ENCODE measurements at regions not wholly inside any gene's neighbourhood (a gene's known extent, or its start where the extent isn't known, plus 50 kb on each side); places are given as distances from the start of the nearest gene placed in this dataset.
"Not testable (repeated sequence)": the region's sequence is repeated elsewhere in the genome, so short reads cannot be mapped to it uniquely, and the experiment has no call there.

DNA sequence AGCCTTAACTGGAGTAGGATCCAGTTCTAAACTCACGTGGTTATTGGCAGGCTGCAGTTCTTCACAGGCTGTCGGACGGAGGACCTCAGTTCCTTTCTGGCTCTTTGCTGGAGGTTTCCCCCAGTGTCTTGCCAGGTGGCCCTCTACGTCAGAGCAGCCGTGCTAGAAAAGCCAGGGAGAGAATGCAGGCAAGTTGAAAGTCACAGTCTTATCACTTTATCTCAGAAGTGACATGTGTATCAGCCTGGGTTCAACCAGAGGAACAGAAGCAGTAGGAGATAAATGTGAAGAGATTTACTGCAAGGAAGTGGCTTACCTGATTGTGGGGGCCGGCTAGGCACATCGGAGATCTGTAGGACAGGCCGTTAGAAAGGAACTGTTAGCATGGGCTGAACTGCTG lies 125.3 kb upstream of the BNIP2 start:
- TF ChIP-seq, protein P1, sequence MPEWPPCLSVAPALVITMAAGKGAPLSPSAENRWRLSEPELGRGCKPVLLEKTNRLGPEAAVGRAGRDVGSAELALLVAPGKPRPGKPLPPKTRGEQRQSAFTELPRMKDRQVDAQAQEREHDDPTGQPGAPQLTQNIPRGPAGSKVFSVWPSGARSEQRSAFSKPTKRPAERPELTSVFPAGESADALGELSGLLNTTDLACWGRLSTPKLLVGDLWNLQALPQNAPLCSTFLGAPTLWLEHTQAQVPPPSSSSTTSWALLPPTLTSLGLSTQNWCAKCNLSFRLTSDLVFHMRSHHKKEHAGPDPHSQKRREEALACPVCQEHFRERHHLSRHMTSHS (tag by site-specific recombination; IDR thresholded peaks at IDR 0.05), result no peak
- TF ChIP-seq HOXA7 (CRISPR knock-in tag; IDR thresholded peaks at IDR 0.05; ENCODE audit: borderline replicate concordance) (no peak), ZNF544 (tag by site-specific recombination; IDR thresholded peaks at IDR 0.05) (no peak), TCF7L2 (IDR thresholded peaks at IDR 0.05; ENCODE audit: borderline replicate concordance, low read depth, low read length) (no peak), BCL11A (tag by site-specific recombination; IDR thresholded peaks at IDR 0.05; ENCODE audit: low read depth) (no peak), ZNF157 (tag by site-specific recombination; IDR thresholded peaks at IDR 0.05) (no peak), ZNF830 (tag by site-specific recombination; IDR thresholded peaks at IDR 0.05; ENCODE audit: low read depth) (no peak), TRIM28 (IDR thresholded peaks at IDR 0.05; ENCODE audit: borderline replicate concordance, low read length) (no peak), ZBTB17 (tag by site-specific recombination; IDR thresholded peaks at IDR 0.05) (no peak), SETDB1 (IDR thresholded peaks at IDR 0.05; ENCODE audit: insufficient read length, low read length) (no peak)
- H3K36me3 ChIP-seq (ENCODE audit: control insufficient read depth in 2 of 2, insufficient read depth in 1 of 2, low read length in 2 of 2), result no peaks in the 10 kb centered on the region
- CTCF ChIA-PET, result no interaction called here
- POLR2A ChIA-PET, result no interaction called here
- H3K9me3 ChIP-seq (ENCODE audit: control insufficient read depth, insufficient read depth, low read depth, low read length), result no peaks in the 10 kb centered on the region
- peaks cover 10% of the 10 kb centered on the region; the same call in 1 of the 2 replicates for H3K4me1 ChIP-seq (ENCODE audit: control insufficient read depth, insufficient read depth, low read length)
- H3K4me3 ChIP-seq (ENCODE audit: low read depth, low read length), result no peak overlapping the region
- no peak overlapping the region for H3K27ac ChIP-seq (ENCODE audit: extremely low read depth, low read depth, low read length)

DNA sequence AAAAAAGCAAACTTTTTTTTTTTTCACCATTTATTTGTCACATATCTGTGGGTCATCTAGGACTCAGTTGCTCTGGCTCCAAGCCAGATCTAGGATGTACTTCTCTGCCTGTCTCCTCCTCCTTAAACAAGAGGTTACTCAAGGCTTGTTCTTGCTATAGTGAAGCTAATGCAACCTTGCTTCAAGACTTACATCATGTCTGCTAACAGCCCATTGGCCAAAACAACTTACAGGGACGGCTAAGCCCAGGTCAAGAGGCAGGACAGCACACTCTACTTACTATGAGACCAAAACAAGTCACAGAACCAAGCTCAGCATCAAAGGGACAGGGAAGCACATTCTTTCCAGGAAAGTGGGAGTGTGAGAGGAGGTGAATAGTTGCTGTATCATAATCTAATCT lies 123.8 kb upstream of the BNIP2 start:
- Histone ChIP-seq H3K36me3 (ENCODE audit: control insufficient read depth in 2 of 2, insufficient read depth in 1 of 2, low read length in 2 of 2) (no peaks in the 10 kb centered on the region), H3K4me3 (ENCODE audit: low read depth, low read length) (no peak overlapping the region), H3K9me3 (ENCODE audit: control insufficient read depth, insufficient read depth, low read depth, low read length) (no peaks in the 10 kb centered on the region), H3K4me1 (ENCODE audit: control insufficient read depth, insufficient read depth, low read length) (peaks cover 6% of the 10 kb centered on the region; the same call in 1 of the 2 replicates), H3K27ac (ENCODE audit: extremely low read depth, low read depth, low read length) (no peak overlapping the region)
- TF ChIP-seq ZNF311 (tag by site-specific recombination; IDR thresholded peaks at IDR 0.05; ENCODE audit: borderline replicate concordance), result no peak
- ChIA-PET POLR2A (no interaction called here), CTCF (interaction anchor here (0.8 to 1.8 kb wide), 2 partner anchors 33 to 88 kb away, joined by 3 to 4 read pairs; no protein-coding TSS in a partner anchor)

DNA sequence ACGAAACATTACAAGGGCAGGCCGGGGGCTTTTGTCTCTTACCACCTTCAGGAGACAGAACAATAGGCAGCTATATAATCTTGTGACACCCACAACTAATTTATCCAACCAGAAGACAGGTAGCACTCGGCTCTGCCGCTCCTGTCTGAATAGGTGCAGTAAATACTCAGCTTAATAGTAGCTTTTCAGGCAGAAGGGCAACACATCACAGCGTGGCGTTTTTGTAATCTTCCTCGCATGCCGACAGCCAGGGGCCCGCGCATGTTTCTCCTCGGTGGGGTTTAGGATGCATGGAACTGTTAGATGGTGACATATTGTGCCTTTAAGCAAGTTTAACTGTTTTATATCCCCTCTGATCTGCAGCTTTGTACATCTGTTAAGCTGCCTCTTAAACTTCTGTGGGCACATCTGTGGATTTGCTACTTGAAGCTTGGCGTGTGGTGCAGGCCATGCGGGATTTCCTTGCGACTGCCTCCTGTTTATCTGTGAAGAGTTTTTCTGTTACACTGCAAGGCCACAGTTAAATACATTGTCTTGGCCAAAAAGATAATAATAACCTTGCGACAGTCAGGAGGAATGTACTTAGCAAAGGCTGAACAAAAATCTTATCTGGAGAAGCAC lies 123.2 kb upstream of the BNIP2 start:
- ChIA-PET POLR2A (no interaction called here), CTCF (interaction anchor here (0.7 to 1.8 kb wide), 3 partner anchors 12 to 88 kb away, joined by 3 to 4 read pairs (median 3); no protein-coding TSS in a partner anchor)
- Histone ChIP-seq H3K9me3 (ENCODE audit: control insufficient read depth, insufficient read depth, low read depth, low read length) (no peaks in the 10 kb centered on the region), H3K36me3 (ENCODE audit: control insufficient read depth in 2 of 2, insufficient read depth in 1 of 2, low read length in 2 of 2) (no peaks in the 10 kb centered on the region), H3K27ac (ENCODE audit: extremely low read depth, low read depth, low read length) (no peak overlapping the region), H3K4me3 (ENCODE audit: low read depth, low read length) (no peak overlapping the region), H3K4me1 (ENCODE audit: control insufficient read depth, insufficient read depth, low read length) (peaks cover under 1% of the 10 kb centered on the region; the same call in 1 of the 2 replicates)
- TF ChIP-seq ZNF335 (tag by site-specific recombination; conservative IDR thresholded peaks at IDR 0.05), result peak; percentile 74
- TF ChIP-seq ZNF530 (tag by site-specific recombination; IDR thresholded peaks at IDR 0.05; ENCODE audit: low read depth), result no peak

DNA sequence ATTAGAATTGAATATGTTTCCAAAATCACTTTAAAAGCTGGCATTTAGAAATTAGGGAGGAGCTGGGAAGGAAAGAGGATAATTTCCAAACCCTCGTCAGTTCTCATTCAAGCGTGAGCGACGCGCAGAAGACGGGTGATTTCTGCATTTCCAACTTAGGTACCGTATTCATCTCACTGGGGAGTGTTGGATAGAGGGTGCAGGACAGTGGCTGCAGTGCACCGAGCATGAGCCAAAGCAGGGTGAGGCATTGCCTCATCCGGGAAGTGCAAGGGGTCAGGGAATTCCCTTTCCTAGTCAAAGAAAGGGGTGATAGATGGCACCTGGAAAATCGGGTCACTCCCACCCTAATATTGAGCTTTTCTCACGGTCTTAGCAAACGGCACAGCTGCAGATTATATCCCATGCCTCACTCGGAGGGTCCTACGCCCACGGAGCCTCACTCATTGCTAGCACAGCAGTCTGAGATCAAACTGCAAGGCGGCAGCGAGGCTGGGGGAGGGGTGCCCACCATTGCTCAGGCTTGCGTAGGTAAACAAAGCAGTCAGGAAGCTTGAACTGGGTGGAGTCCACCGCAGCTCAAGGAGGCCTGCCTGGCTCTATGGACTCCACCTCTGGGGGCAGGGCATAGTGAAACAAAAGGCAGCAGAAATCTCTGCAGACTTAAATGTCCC lies 114.3 kb upstream of the BNIP2 start:
- H3K9me3 ChIP-seq (ENCODE audit: control insufficient read depth, insufficient read depth, low read depth, low read length); H3K4me3 ChIP-seq (ENCODE audit: low read depth, low read length); H3K4me1 ChIP-seq (ENCODE audit: control insufficient read depth, insufficient read depth, low read length); H3K27ac ChIP-seq (ENCODE audit: extremely low read depth, low read depth, low read length); CTCF ChIA-PET; H3K36me3 ChIP-seq (ENCODE audit: control insufficient read depth in 2 of 2, insufficient read depth in 1 of 2, low read length in 2 of 2); POLR2A ChIA-PET: not testable (repeated sequence)

DNA sequence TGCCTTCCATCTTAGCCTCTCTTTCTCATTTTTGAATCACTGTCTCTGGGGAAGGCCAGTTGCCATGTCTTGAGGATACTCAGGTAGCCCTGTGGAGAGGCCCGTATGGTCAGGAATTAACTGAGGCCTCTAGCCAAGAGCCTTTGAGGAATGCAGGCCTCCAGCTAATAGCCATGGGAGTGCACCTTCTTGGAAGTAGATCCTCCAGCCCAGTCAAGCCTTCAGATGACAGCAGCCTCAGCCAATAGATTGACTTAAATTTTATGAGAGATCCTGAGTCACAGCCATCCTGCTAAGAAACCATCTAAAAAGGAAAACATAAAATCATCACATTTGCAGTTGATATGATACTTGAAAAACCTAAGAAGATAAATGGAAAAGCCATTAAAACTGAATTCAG lies 112.5 kb upstream of the BNIP2 start:
- H3K9me3 ChIP-seq (ENCODE audit: control insufficient read depth, insufficient read depth, low read depth, low read length), result no peaks in the 10 kb centered on the region
- H3K27ac ChIP-seq (ENCODE audit: extremely low read depth, low read depth, low read length), result no peak overlapping the region
- no peaks in the 10 kb centered on the region for H3K36me3 ChIP-seq (ENCODE audit: control insufficient read depth in 2 of 2, insufficient read depth in 1 of 2, low read length in 2 of 2)
- POLR2A ChIA-PET, result no interaction called here
- CTCF ChIA-PET, result no interaction called here
- H3K4me1 ChIP-seq (ENCODE audit: control insufficient read depth, insufficient read depth, low read length), result no peaks in the 10 kb centered on the region
- H3K4me3 ChIP-seq (ENCODE audit: low read depth, low read length), result no peak overlapping the region
- no peak for TF ChIP-seq ZNF350 (tag by site-specific recombination; IDR thresholded peaks at IDR 0.05)
- TF ChIP-seq ZNF433 (tag by site-specific recombination; IDR thresholded peaks at IDR 0.05; ENCODE audit: low read depth), result no peak
- TF ChIP-seq ZNF670 (tag by site-specific recombination; IDR thresholded peaks at IDR 0.05; ENCODE audit: low read depth), result no peak
- TF ChIP-seq ZNF707 (tag by site-specific recombination; IDR thresholded peaks at IDR 0.05), result no peak
- TF ChIP-seq ZNF654 (tag by site-specific recombination; IDR thresholded peaks at IDR 0.05; ENCODE audit: low read depth), result no peak
- no peak for TF ChIP-seq ZNF140 (tag by site-specific recombination; IDR thresholded peaks at IDR 0.05)
- TF ChIP-seq ZNF777 (tag by site-specific recombination; IDR thresholded peaks at IDR 0.05; ENCODE audit: borderline replicate concordance), result no peak
- TF ChIP-seq SP7 (tag by site-specific recombination; IDR thresholded peaks at IDR 0.05), result no peak
- TF ChIP-seq, protein P2, sequence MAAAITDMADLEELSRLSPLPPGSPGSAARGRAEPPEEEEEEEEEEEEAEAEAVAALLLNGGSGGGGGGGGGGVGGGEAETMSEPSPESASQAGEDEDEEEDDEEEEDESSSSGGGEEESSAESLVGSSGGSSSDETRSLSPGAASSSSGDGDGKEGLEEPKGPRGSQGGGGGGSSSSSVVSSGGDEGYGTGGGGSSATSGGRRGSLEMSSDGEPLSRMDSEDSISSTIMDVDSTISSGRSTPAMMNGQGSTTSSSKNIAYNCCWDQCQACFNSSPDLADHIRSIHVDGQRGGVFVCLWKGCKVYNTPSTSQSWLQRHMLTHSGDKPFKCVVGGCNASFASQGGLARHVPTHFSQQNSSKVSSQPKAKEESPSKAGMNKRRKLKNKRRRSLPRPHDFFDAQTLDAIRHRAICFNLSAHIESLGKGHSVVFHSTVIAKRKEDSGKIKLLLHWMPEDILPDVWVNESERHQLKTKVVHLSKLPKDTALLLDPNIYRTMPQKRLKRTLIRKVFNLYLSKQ (tag by site-specific recombination; IDR thresholded peaks at IDR 0.05; ENCODE audit: borderline replicate concordance), result no peak
- no peak for TF ChIP-seq ZIC2 (tag by site-specific recombination; IDR thresholded peaks at IDR 0.05)
